ENCODE measurements at regions not wholly inside any gene's neighbourhood (a gene's known extent, or its start where the extent isn't known, plus 50 kb on each side); places are given as distances from the start of the nearest gene placed in this dataset.

GRCh38 chr2:8391126-8391525, 290.7 kb upstream of the ID2 start:
- Histone ChIP-seq H3K4me1 (no peaks in the 10 kb centered on the region), H3K27ac (replicated peaks in 1 of 4) (no peak overlapping the region), H3K9me3 (no peaks in the 10 kb centered on the region), H3K27me3 (no peaks in the 10 kb centered on the region), H3K36me3 (no peaks in the 10 kb centered on the region), H3K4me3 (no peak overlapping the region)
- TF ChIP-seq POLR2AphosphoS5 (IDR thresholded peaks at IDR 0.05): no peak
- no peak for TF ChIP-seq EP300 (IDR thresholded peaks at IDR 0.05)
- no peak for TF ChIP-seq POLR2A (IDR thresholded peaks at IDR 0.05; ENCODE audit: low read depth)
- TF ChIP-seq CTCF (IDR thresholded peaks at IDR 0.05): no peak
- intact Hi-C loops (cut with DNase I): no loop called here
- 87% methylated on average over 2 of the region's 2 CpGs for WGBS
- DNase-seq (ENCODE audit: extremely low spot score): peak; percentile 90

- Histone ChIP-seq H3K4me1 (no peaks in the 10 kb centered on the region), H3K36me3 (no peaks in the 10 kb centered on the region), H3K9me3 (no peaks in the 10 kb centered on the region), H3K27ac (replicated peaks in 1 of 4) (no peak overlapping the region), H3K27me3 (no peaks in the 10 kb centered on the region), H3K4me3 (no peak overlapping the region)
- DNase-seq (ENCODE audit: extremely low spot score): peak; percentile 89
- WGBS: 95% methylated on average over 3 of the region's 3 CpGs
- intact Hi-C loops (cut with DNase I): no loop called here
- TF ChIP-seq POLR2A (IDR thresholded peaks at IDR 0.05; ENCODE audit: low read depth): no peak
- no peak for TF ChIP-seq CTCF (IDR thresholded peaks at IDR 0.05)
- no peak for TF ChIP-seq POLR2AphosphoS5 (IDR thresholded peaks at IDR 0.05)
- no peak for TF ChIP-seq EP300 (IDR thresholded peaks at IDR 0.05)
Measured at GRCh38 chr2:8391584-8391983, 290.3 kb upstream of the ID2 start.

GRCh38 chr2:8392098-8392866, 289.6 kb upstream of the ID2 start:
- intact Hi-C loops (cut with DNase I): no loop called here
- Histone ChIP-seq H3K36me3 (no peaks in the 10 kb centered on the region), H3K27ac (replicated peaks in 1 of 4) (no peak overlapping the region), H3K4me1 (no peaks in the 10 kb centered on the region), H3K27me3 (no peaks in the 10 kb centered on the region), H3K9me3 (no peaks in the 10 kb centered on the region), H3K4me3 (no peak overlapping the region)
- peak; percentile 55 for DNase-seq (ENCODE audit: extremely low spot score)
- WGBS: 94% methylated on average over 9 of the region's 12 CpGs
- no peak for TF ChIP-seq CTCF (IDR thresholded peaks at IDR 0.05)
- TF ChIP-seq POLR2AphosphoS5 (IDR thresholded peaks at IDR 0.05): no peak
- no peak for TF ChIP-seq POLR2A (IDR thresholded peaks at IDR 0.05; ENCODE audit: low read depth)
- no peak for TF ChIP-seq EP300 (IDR thresholded peaks at IDR 0.05)

GRCh38 chr2:8393506-8393905, 288.4 kb upstream of the ID2 start:
- 100% methylated on average over 5 of the region's 6 CpGs for WGBS

More at GRCh38 chr2:8393506-8393905, 288.4 kb upstream of the ID2 start:
- TF ChIP-seq POLR2AphosphoS5 (IDR thresholded peaks at IDR 0.05): no peak
- TF ChIP-seq CTCF (IDR thresholded peaks at IDR 0.05): no peak
- TF ChIP-seq EP300 (IDR thresholded peaks at IDR 0.05): no peak
- TF ChIP-seq POLR2A (IDR thresholded peaks at IDR 0.05; ENCODE audit: low read depth): no peak
- Histone ChIP-seq H3K4me3 (no peak overlapping the region), H3K36me3 (no peaks in the 10 kb centered on the region), H3K4me1 (no peaks in the 10 kb centered on the region), H3K27ac (replicated peaks in 1 of 4) (no peak overlapping the region), H3K27me3 (no peaks in the 10 kb centered on the region), H3K9me3 (no peaks in the 10 kb centered on the region)
- peak; percentile 72 for DNase-seq (ENCODE audit: extremely low spot score)
- intact Hi-C loops (cut with DNase I): no loop called here

Measured in esophagus muscularis mucosa (tissue), 4 donors.